Thyroid gland (tissue), 4 donors: ENCODE measurements at regions not wholly inside any gene's neighbourhood (a gene's known extent, or its start where the extent isn't known, plus 50 kb on each side); places are given as distances from the start of the nearest gene placed in this dataset.

Experiments
- POLR2A ChIP-seq, 2 donors: fragments of 450-650 bp; IDR thresholded peaks; one replicate each; pipeline ENCODE4 v1.6.1; 2017; ENCODE audit warnings: antibody characterized with exemption in 2 of 2, mild to moderate bottlenecking in 2 of 2, moderate library complexity in 1 of 2
- TF ChIP-seq, protein P1 (sequence below), 6 experiments: fragments of 200-600 bp in 3 of 6; fragments of 450-650 bp in 3 of 6; sonication (generic) in 3 of 6; IDR thresholded peaks; one replicate each; pipeline ENCODE4 v1.5.1; 2016 to 2019; ENCODE audit warnings: antibody characterized with exemption in 6 of 6, mild to moderate bottlenecking in 2 of 6, inconsistent platforms in 1 of 6, moderate library complexity in 1 of 6

- TF ChIP-seq, protein P1, sequence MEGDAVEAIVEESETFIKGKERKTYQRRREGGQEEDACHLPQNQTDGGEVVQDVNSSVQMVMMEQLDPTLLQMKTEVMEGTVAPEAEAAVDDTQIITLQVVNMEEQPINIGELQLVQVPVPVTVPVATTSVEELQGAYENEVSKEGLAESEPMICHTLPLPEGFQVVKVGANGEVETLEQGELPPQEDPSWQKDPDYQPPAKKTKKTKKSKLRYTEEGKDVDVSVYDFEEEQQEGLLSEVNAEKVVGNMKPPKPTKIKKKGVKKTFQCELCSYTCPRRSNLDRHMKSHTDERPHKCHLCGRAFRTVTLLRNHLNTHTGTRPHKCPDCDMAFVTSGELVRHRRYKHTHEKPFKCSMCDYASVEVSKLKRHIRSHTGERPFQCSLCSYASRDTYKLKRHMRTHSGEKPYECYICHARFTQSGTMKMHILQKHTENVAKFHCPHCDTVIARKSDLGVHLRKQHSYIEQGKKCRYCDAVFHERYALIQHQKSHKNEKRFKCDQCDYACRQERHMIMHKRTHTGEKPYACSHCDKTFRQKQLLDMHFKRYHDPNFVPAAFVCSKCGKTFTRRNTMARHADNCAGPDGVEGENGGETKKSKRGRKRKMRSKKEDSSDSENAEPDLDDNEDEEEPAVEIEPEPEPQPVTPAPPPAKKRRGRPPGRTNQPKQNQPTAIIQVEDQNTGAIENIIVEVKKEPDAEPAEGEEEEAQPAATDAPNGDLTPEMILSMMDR (IDR thresholded peaks at IDR 0.05), result no peak
- no peak for TF ChIP-seq POLR2A (IDR thresholded peaks at IDR 0.05)
Measured at GRCh38 chr2:156944871-156945270, 312.6 kb upstream of the GALNT5 start.
